Osteocyte (in vitro differentiated cells): ENCODE measurements at regions not wholly inside any gene's neighbourhood (a gene's known extent, or its start where the extent isn't known, plus 50 kb on each side); places are given as distances from the start of the nearest gene placed in this dataset.

Source experiments
- DNase-seq: peaks from one replicate; pipeline ENCODE4 v3.0.0; 2021; ENCODE audit warnings: mixed read lengths; ENCODE audit not compliant: unreplicated experiment; ENCODE audit errors: extremely low spot score
- H3K27ac Mint-ChIP-seq: one replicate; pipeline ENCODE4 v1.8.0; 2021; ENCODE audit warnings: mild to moderate bottlenecking, mixed read lengths; ENCODE audit not compliant: unreplicated experiment
- H3K27me3 Mint-ChIP-seq: one replicate; pipeline ENCODE4 v1.8.0; 2021; ENCODE audit warnings: mixed read lengths; ENCODE audit not compliant: unreplicated experiment
- H3K36me3 Mint-ChIP-seq: one replicate; pipeline ENCODE4 v1.8.0; 2021; ENCODE audit warnings: mixed read lengths; ENCODE audit not compliant: unreplicated experiment
- H3K4me1 Mint-ChIP-seq: one replicate; pipeline ENCODE4 v1.8.0; 2021; ENCODE audit warnings: mixed read lengths; ENCODE audit not compliant: unreplicated experiment
- H3K4me3 Mint-ChIP-seq: one replicate; pipeline ENCODE4 v1.8.0; 2021; ENCODE audit warnings: mild to moderate bottlenecking, moderate library complexity, mixed read lengths; ENCODE audit not compliant: unreplicated experiment
- H3K9me3 Mint-ChIP-seq: one replicate; pipeline ENCODE4 v1.8.0; 2021; ENCODE audit warnings: mixed read lengths; ENCODE audit not compliant: unreplicated experiment
- TF ChIP-seq, protein P1 (sequence below): fragments of 200-600 bp; sonication (generic); IDR thresholded peaks from 2 replicates; pipeline ENCODE4 v1.5.0; 2021; ENCODE audit warnings: antibody characterized with exemption, mild to moderate bottlenecking, moderate library complexity

DNA sequence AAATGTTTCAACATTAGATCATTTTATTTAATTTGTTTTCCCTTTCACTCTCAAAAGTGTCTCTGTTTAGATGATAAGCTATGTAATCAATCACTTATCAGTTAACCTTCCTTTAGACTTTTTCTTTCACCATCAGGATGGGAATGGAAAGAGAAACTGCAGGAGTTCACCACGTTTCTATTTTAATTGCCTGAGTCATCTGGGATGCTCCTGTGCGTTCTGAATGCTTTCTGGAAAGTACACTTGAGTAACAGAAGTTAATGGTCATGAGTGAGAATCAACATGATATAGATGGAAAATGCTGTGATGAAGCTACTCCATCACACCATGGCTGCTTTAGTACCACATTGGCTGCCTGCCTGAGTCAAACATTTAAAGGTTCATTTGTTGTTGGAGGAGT, 783.3 kb upstream of the CDH9 start:
- Mint-ChIP-seq H3K27ac (no peak overlapping the region), H3K9me3 (peaks cover 5% of the 10 kb centered on the region), H3K36me3 (no peaks in the 10 kb centered on the region), H3K27me3 (peaks cover 2% of the 10 kb centered on the region), H3K4me3 (no peak overlapping the region), H3K4me1 (no peaks in the 10 kb centered on the region)
- no peak for DNase-seq
- TF ChIP-seq, protein P1, sequence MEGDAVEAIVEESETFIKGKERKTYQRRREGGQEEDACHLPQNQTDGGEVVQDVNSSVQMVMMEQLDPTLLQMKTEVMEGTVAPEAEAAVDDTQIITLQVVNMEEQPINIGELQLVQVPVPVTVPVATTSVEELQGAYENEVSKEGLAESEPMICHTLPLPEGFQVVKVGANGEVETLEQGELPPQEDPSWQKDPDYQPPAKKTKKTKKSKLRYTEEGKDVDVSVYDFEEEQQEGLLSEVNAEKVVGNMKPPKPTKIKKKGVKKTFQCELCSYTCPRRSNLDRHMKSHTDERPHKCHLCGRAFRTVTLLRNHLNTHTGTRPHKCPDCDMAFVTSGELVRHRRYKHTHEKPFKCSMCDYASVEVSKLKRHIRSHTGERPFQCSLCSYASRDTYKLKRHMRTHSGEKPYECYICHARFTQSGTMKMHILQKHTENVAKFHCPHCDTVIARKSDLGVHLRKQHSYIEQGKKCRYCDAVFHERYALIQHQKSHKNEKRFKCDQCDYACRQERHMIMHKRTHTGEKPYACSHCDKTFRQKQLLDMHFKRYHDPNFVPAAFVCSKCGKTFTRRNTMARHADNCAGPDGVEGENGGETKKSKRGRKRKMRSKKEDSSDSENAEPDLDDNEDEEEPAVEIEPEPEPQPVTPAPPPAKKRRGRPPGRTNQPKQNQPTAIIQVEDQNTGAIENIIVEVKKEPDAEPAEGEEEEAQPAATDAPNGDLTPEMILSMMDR, result no peak

DNA sequence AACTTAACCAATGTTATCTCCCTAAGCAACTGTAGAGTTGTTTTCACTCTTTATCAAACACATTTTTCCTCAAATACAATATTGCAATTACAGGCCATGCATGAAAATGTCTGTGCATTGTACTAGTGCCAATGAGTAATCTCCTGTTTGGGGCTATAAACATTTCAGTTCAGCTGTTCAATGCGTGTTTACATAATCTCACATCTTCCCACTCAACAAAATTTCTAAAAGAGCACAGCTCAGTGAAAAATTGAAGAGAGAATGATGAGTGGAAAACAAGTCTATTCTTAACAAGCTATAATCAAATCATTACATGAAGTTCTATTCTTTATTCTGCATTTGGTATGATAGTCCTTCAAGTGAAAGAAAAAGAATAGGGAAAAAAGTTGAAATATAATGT, 780.5 kb upstream of the CDH9 start:
- TF ChIP-seq, protein P1, result no peak
- Mint-ChIP-seq H3K27me3 (peaks cover 2% of the 10 kb centered on the region), H3K9me3 (peaks cover 6% of the 10 kb centered on the region), H3K36me3 (no peaks in the 10 kb centered on the region), H3K4me1 (no peaks in the 10 kb centered on the region), H3K4me3 (no peak overlapping the region), H3K27ac (no peak overlapping the region)
- DNase-seq, result no peak

DNA sequence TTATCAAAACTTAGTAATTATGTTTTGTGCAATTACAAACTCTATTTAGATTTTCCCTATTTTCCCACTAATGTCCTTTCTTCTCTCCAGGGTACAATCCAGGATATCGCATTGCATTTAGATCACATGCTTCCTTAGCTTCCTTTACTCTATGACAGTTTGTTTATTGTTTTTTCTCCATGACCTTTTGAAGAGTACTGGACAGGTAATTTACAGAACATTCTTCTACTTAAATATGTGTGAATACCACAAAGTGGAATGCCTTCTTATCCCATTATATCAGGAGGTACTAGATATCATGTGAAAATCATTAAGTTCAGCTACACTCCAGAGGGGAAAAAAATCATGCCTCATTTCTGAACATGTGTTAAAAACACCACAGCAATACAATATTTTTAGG, 776.6 kb upstream of the CDH9 start:
- Mint-ChIP-seq H3K9me3 (peaks cover 6% of the 10 kb centered on the region), H3K27me3 (no peaks in the 10 kb centered on the region), H3K4me3 (no peak overlapping the region), H3K36me3 (no peaks in the 10 kb centered on the region), H3K4me1 (no peaks in the 10 kb centered on the region), H3K27ac (no peak overlapping the region)
- TF ChIP-seq, protein P1, result no peak
- DNase-seq, result no peak

DNA sequence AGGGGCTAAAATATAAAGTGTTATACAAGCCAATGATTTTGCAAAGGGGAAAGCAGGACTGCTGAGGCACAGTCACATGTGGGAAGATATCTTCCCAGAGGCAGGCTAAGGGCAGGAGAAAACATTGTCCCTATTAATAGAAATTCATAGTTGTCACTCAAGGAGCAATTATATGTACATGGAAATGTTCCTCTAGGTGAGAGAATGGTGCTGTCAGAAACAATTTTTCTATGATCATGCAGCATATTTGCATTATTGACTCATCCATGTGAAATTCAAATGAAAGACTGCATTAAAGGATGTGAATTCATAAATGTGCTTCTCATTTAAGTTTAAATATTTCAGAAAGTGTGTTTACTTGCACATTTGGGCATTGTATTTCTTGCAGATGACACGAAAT, 775.9 kb upstream of the CDH9 start:
- Mint-ChIP-seq H3K4me1 (no peaks in the 10 kb centered on the region), H3K4me3 (no peak overlapping the region), H3K27ac (no peak overlapping the region), H3K27me3 (no peaks in the 10 kb centered on the region), H3K9me3 (peaks cover 6% of the 10 kb centered on the region), H3K36me3 (no peaks in the 10 kb centered on the region)
- TF ChIP-seq, protein P1, result no peak
- DNase-seq, result no peak

DNA sequence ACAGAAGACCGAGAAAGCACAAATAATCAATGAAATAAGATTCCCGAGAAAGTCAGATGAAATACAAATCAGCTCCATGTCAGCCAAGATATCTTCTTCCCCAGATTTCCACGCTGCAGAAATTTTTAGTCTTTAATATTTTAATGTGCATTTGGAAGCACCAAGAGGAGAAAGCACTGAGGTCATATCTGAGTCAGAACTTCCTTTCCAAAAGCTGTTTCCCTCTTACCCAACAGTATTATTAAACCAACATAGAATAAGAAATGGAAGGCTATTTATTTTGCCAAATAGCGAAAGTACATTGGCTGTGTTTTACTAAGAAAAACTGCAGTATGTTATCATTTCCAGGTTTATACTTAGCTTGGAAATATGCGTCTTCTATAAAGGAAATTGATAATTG, 772.1 kb upstream of the CDH9 start:
- Mint-ChIP-seq H3K27ac (no peak overlapping the region), H3K27me3 (no peaks in the 10 kb centered on the region), H3K4me1 (no peaks in the 10 kb centered on the region), H3K4me3 (no peak overlapping the region), H3K36me3 (no peaks in the 10 kb centered on the region), H3K9me3 (no peaks in the 10 kb centered on the region)
- TF ChIP-seq, protein P1, result no peak
- no peak for DNase-seq
